T-helper 1 cell treated with Interleukin-12 subunit alpha and Interleukin-12 subunit beta and Interleukin-4 antibody, amounts not matched to agents 30 ng/mL and 1 ng/mL, for 36 hours (primary cell): ENCODE measurements at regions not wholly inside any gene's neighbourhood (a gene's known extent, or its start where the extent isn't known, plus 50 kb on each side); places are given as distances from the start of the nearest gene placed in this dataset.

Experiments
- intact Hi-C: fragments of 100-400 bp; cut with micrococcal nuclease; formaldehyde crosslinking; loops from one replicate; pipeline ENCODE4 v1.15.1; 2024

DNA sequence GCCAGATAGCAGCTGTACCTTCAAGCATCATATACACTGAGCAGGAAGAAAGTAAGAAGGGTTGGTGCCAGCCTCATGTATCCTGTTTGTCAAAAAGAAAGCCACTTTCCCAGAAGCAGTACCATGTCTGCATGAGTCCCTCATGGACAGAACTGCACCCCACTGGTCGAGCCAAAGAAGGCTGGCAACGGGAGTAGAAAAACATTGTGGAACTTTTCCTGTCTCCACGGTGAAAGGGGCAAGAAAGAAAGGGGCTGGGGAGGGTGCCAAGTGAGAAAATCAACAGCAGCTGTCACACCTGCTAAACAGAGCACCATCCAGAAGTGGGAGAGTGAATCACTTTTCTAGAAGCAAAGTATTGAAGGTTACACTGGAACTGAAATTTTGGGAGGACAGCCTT is 621.7 kb downstream of the LMO4 start:
- intact Hi-C loops, result no loop called here

DNA sequence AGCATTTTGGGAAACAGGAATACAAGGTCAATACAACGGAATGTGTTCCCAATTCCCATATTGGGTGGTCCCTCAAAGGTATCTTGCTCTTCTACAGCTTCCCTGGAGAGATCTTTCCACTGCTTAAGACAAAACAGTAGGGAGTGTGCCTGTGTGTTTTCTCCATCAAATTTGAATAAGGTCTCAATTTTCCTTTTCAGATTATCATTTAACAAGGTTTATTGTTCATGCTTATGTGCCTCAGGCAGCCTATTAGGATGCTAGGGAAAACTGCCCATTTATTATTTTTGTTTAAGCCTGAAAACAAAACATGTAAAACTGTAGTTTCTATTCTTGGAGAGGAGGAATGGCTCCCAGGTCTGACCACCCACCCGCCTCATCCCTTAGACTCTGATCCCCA is 622.7 kb downstream of the LMO4 start:
- intact Hi-C loops, result no loop called here

DNA sequence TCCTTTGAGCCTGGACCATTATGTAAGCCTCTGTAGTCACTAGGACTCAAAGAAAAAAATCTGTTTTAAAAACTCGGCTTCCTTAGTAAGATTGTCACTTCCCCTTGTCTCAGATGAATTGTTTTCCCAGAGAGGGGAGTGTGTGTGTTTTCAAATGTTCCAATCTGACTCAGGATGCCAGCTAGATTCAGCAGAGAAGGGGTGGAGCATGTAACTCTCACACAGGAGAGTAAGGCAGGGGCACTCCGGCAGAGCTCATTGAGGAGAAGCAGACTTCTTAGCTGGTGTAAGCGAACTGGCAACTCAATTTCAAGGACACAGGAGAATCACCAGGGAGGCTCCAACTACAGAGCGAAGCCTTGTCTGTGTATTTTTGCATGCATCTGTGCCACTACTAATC is 623.2 kb downstream of the LMO4 start:
- intact Hi-C loops, result no loop called here

DNA sequence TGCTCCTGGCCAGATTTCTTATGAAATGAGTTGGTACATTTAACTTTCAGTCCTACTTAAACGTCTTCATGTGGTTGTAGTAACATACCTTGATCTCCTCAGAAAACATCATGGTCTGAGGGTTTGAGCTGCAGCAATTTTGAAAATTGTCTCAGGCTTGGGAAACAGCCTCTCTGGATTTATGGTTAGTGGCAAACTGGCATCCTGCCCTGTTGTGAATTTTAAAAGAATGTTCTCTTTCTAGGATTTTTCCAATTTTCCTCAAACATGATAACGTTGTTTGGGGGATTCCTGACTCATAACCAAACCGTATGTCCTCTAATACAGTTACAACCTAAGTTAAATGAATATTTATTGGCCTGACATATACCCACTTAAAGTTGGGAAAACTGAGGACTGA is 624.4 kb downstream of the LMO4 start:
- intact Hi-C loops, result loop anchor here (1.0 kb wide), 1 partner anchor 822 kb away; no protein-coding TSS in a partner anchor

- intact Hi-C loops, result loop anchor here (1.0 kb wide), 1 partner anchor 823 kb away; no protein-coding TSS in a partner anchor
Measured at GRCh38 chr1:87953732-87954344, 625.2 kb downstream of the LMO4 start.

GRCh38 chr1:87955038-87955437 is 626.4 kb downstream of the LMO4 start:
- intact Hi-C loops, result no loop called here

DNA sequence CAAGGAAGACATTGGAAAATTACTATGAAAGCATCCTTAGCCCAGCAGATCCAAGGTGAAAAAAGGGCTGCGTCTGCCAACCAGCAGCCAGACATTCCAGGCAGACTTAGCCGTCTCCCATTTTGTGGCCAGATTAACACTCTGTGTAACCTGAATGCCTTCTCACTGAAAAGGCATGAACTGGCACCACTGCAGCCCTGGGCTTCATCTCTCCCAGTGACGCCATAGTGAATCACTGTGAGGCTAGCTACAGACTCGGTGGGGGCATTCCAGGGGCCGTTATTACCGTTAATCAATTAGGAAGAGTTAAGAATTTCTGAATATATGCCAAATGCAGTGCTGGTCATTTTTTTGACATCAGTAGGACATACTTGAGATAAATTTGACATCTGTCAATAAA is 627.4 kb downstream of the LMO4 start:
- intact Hi-C loops, result no loop called here

GRCh38 chr1:87956750-87957149 is 628.1 kb downstream of the LMO4 start:
- intact Hi-C loops, result no loop called here

- intact Hi-C loops, result no loop called here
Measured at GRCh38 chr1:87957331-87957730, 628.7 kb downstream of the LMO4 start.

DNA sequence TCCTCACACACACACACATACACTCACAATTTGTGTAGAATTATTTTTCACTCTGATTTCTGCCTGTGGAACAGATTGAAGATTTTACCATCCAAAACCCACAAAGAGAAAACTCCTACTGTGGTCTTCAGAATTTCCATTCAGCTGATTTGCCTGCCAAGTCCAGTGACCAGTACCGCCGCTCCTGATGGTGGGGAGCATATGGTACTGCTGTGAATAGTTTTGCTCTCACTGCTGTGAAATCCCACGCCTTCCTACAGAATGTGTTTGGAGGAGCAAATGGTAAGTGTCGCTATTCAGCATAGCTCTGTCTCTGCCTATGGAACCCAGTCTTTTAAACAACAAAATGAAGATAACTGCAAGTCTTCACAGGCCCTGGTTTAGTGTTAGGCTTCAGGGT is 629.5 kb downstream of the LMO4 start:
- intact Hi-C loops, result no loop called here

- intact Hi-C loops, result no loop called here
Measured at GRCh38 chr1:87958716-87959115, 630.0 kb downstream of the LMO4 start.

DNA sequence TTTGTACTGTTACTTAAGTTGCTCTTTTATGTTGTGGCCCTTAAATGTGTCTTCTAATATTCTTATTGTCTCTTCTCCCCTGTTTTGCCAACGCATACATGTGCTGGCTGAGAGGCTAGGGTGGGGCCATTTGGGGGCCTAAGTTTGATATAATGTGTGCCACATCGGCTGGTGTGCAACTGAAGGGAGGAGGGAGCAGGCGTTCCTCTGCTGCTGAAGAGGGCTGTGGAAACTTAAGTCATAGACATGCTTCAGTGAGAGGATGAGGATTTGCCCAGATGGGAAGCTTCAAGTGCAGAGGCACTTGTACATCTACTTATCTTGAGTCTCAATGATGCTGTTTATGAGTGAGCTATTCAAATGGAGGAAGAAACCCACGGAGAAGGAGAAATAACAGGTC is 630.6 kb downstream of the LMO4 start:
- intact Hi-C loops, result no loop called here

- intact Hi-C loops, result no loop called here
Measured at GRCh38 chr1:87961992-87962391, 633.3 kb downstream of the LMO4 start.

- intact Hi-C loops, result no loop called here
Measured at GRCh38 chr1:87963556-87963955, 634.9 kb downstream of the LMO4 start.

DNA sequence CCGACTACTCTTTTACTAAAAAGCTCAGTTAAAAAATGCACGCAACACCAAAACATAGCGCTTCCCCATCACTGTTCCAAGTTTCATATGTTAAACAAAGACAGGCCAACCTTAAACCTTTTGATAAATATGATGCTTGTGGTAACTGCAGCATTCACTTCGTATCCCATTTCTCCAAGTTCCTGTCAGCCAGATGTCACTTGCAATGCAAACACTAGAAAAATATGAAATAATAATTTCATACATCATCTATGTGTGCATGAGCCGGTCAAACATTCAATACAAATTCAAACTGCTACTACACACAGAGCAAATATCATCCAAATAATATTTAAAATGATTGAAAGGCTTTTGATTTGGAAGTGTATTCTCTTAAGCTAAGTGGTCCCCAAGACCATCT is 636.5 kb downstream of the LMO4 start:
- intact Hi-C loops, result no loop called here

GRCh38 chr1:87968197-87968955 is 639.7 kb downstream of the LMO4 start:
- intact Hi-C loops, result no loop called here

DNA sequence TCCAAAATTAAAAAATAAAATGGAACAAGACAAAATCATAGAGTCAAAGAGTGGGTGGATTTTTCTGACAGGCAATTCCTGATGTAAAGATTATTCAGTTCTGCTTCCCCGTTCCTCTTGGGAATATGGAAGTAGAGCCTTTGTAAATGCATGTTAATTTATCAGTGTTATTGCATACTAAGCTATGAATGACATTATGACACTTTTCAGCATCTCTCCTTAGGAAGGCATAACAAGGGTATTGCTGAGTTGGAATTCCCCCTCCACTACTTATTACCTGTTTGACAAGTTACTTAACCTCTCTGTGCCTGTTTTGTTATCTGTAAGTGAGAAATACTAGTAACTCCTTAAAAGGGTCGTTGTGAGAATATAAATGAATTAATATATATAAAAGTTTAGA is 640.4 kb downstream of the LMO4 start:
- intact Hi-C loops, result no loop called here

- intact Hi-C loops, result no loop called here
Measured at GRCh38 chr1:87972811-87973210, 644.1 kb downstream of the LMO4 start.

- intact Hi-C loops, result no loop called here
Measured at GRCh38 chr1:87973896-87974295, 645.2 kb downstream of the LMO4 start.

- intact Hi-C loops, result no loop called here
Measured at GRCh38 chr1:87976316-87976715, 647.6 kb downstream of the LMO4 start.

DNA sequence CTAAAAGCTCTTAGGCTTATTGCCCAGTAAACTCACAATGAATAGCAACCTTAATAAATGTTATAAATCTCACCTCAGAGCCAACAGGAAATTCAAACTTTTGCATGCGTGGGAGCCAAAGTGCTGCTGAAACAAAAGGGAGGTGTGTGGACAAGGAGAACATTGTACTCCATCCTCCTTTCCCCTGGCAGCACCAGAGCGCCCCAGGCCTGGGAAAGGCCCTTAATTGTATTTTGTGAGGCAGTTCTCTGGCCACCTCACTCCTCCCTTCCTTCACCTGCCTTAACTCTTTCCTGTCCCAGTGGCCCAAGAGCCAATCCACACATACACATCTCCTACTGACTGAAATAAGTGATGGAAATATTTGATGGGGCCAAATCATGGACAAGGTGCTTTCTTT is 648.5 kb downstream of the LMO4 start:
- intact Hi-C loops, result no loop called here

- intact Hi-C loops, result no loop called here
Measured at GRCh38 chr1:87979079-87979478, 650.4 kb downstream of the LMO4 start.

- intact Hi-C loops, result no loop called here
Measured at GRCh38 chr1:87980494-87980893, 651.8 kb downstream of the LMO4 start.
